Upper lobe of left lung (tissue), 6 donors: ENCODE measurements at regions not wholly inside any gene's neighbourhood (a gene's known extent, or its start where the extent isn't known, plus 50 kb on each side); places are given as distances from the start of the nearest gene placed in this dataset.

ENCODE experiments used
- ATAC-seq, 2 donors: fragments of 200-7000 bp; cut with Tn5 transposase; one replicate each; pipeline ENCODE4 v1.9.1; 2022; ENCODE audit warnings: mild to moderate bottlenecking in 2 of 2, moderate library complexity in 2 of 2; ENCODE audit not compliant: low FRiP score in 2 of 2
- DNase-seq, 2 donors: peaks; one replicate each; pipeline ENCODE4 v3.0.0-alpha.2; 2019 to 2020
- H3K27ac ChIP-seq, 4 donors: fragments of 200-600 bp; sonication (generic); one replicate each; pipeline ENCODE4 v1.5.1; 2016 to 2019
- H3K27me3 ChIP-seq, 4 donors: fragments of 200-600 bp; sonication (generic); one replicate each; pipeline ENCODE4 v1.5.1; 2017 to 2019
- H3K36me3 ChIP-seq, 4 donors: fragments of 200-600 bp; sonication (generic); one replicate each; pipeline ENCODE4 v1.5.1; 2016 to 2019
- H3K4me1 ChIP-seq, 4 donors: fragments of 200-600 bp; sonication (generic); one replicate each; pipeline ENCODE4 v1.5.1; 2018 to 2019
- H3K4me3 ChIP-seq, 4 donors: fragments of 200-600 bp; sonication (generic); one replicate each; pipeline ENCODE4 v1.5.1; 2017 to 2019; ENCODE audit warnings: mild to moderate bottlenecking in 2 of 4, moderate library complexity in 1 of 4
- H3K9me3 ChIP-seq, 4 donors: fragments of 200-600 bp; sonication (generic); one replicate each; pipeline ENCODE4 v1.5.1; 2018 to 2019
- EP300 ChIP-seq, 4 donors: sonication (generic); formaldehyde crosslinking; IDR thresholded peaks; one replicate each; pipeline ENCODE4 v1.5.1; 2017; ENCODE audit warnings: antibody characterized with exemption in 4 of 4, control low read depth in 2 of 4
- POLR2A ChIP-seq, 4 donors: fragments of 450-650 bp; IDR thresholded peaks; one replicate each; pipeline ENCODE4 v1.5.1; 2016 to 2017; ENCODE audit warnings: antibody characterized with exemption in 4 of 4, mild to moderate bottlenecking in 2 of 4
- POLR2AphosphoS5 ChIP-seq, 2 donors: sonication (generic); formaldehyde crosslinking; IDR thresholded peaks; one replicate each; pipeline ENCODE4 v1.5.1; 2017; ENCODE audit warnings: antibody characterized with exemption in 2 of 2
- WGBS, 2 donors: methylation state at CpG; one replicate each; pipeline ENCODE4 v1.1.5; 2017 to 2018; 5-methylcytosine and 5-hydroxymethylcytosine counted together
- TF ChIP-seq, protein P1 (sequence below), 6 experiments: fragments of 450-650 bp in 4 of 6; fragments of 200-600 bp in 2 of 6; sonication (generic) in 2 of 6; IDR thresholded peaks; one replicate each; pipeline ENCODE4 v1.5.1; 2016 to 2019; ENCODE audit warnings: antibody characterized with exemption in 6 of 6
- donor health status: DM: no; HTN: no; CAD: no; lungs with moderate emphysema.
- donor health status: DM: no; HTN: yes; CAD: no; lungs with severe emphysema.

DNA sequence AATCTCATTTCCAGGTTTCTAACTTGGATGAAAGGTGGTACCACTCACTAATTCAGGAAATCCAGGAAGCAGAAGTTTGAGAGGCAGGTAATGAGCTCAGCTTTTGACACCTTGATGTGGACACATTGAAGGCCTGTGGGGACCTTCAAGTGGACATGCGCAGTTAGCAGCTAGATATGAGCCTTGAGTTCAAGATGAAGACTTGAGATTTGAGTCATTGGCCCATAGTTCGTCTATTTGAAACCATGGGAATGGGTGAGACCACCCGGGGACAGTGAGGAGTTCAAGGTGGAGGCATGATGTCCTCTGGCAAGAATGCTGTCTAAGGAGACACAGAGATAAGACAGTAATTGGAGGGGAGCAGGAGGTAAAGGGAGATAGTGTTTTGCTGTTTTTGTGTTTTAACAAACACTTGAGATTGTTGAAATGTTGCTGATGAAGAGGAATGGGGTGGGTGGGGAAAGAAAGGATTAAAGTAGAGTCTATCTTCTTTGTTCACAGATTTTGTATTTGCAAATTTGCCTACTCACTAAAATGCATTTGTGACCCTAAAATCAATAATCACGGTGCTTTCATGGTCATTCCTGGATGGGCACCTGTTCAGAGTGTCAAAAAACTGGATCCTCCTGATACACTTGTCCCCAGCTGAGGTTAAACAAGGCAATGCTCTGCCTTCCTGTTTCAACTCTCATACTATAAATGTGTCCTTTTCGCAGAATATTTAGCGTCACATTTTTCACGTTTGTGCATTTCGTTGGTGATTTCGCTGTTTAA lies 69.5 kb upstream of the PLXNC1 start:
- no peaks in the 10 kb centered on the region for H3K36me3 ChIP-seq
- H3K4me3 ChIP-seq, result no peak overlapping the region
- no peak overlapping the region for H3K27ac ChIP-seq
- 88 to 91% methylated on average over 9 of the region's 9 CpGs for WGBS, 2 donors
- ATAC-seq, result no peak
- H3K9me3 ChIP-seq, result no peaks in the 10 kb centered on the region
- no peaks in the 10 kb centered on the region for H3K27me3 ChIP-seq
- no peak for DNase-seq
- peaks cover 3 to 12% (median 8%) of the 10 kb centered on the region in 4 donors for H3K4me1 ChIP-seq
- TF ChIP-seq POLR2AphosphoS5 (IDR thresholded peaks at IDR 0.05) (no peak), EP300 (IDR thresholded peaks at IDR 0.05) (no peak), POLR2A (IDR thresholded peaks at IDR 0.05) (no peak)
- TF ChIP-seq, protein P1, sequence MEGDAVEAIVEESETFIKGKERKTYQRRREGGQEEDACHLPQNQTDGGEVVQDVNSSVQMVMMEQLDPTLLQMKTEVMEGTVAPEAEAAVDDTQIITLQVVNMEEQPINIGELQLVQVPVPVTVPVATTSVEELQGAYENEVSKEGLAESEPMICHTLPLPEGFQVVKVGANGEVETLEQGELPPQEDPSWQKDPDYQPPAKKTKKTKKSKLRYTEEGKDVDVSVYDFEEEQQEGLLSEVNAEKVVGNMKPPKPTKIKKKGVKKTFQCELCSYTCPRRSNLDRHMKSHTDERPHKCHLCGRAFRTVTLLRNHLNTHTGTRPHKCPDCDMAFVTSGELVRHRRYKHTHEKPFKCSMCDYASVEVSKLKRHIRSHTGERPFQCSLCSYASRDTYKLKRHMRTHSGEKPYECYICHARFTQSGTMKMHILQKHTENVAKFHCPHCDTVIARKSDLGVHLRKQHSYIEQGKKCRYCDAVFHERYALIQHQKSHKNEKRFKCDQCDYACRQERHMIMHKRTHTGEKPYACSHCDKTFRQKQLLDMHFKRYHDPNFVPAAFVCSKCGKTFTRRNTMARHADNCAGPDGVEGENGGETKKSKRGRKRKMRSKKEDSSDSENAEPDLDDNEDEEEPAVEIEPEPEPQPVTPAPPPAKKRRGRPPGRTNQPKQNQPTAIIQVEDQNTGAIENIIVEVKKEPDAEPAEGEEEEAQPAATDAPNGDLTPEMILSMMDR (IDR thresholded peaks at IDR 0.05), result no peak

DNA sequence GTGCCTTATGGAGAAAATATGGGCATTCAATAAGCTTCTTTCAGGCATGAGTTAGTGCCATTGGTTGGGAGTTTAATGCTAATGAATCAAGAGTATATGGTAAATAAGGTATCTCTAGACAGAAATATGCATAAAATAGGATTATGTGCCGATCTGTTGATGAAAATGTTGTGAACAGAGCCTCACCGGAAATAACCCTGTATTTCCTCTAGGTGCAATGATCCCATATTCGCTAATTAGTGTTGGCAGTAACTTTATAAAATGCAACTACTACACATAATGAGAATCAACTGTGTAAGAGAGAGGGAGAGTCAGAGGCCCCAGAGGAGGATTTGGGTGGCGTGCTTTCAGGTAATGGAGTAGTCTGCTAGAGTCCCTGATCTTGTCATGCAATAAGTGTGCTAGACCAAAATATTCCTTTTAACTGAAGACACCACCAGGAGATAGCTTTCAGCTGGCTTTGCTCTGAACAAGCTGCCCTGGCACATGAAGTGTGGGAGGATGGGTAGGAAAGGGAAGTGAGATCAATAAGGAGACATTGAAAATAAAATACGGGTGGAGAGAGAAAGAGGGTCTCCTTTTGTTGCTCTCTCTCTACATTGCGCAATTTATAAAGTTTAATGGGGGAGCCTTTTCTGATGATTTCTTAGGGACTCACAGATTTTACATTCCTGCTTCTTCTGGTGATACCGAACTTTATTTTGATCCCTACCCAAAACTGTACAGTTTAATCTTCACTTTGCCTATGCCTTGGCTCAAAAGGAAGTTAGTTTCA lies 68.6 kb upstream of the PLXNC1 start:
- DNase-seq (no peak), ATAC-seq (no peak)
- no peak overlapping the region for H3K27ac ChIP-seq
- H3K36me3 ChIP-seq, result no peaks in the 10 kb centered on the region
- no peaks in the 10 kb centered on the region for H3K9me3 ChIP-seq
- H3K27me3 ChIP-seq, result no peaks in the 10 kb centered on the region
- no peak for TF ChIP-seq POLR2A (IDR thresholded peaks at IDR 0.05)
- TF ChIP-seq, protein P1 (IDR thresholded peaks at IDR 0.05), result no peak
- no peak overlapping the region for H3K4me3 ChIP-seq
- H3K4me1 ChIP-seq, result peaks cover 3 to 11% (median 8%) of the 10 kb centered on the region in 4 donors
- WGBS, 2 donors, result 82 to 83% methylated on average over 7 of the region's 7 CpGs

DNA sequence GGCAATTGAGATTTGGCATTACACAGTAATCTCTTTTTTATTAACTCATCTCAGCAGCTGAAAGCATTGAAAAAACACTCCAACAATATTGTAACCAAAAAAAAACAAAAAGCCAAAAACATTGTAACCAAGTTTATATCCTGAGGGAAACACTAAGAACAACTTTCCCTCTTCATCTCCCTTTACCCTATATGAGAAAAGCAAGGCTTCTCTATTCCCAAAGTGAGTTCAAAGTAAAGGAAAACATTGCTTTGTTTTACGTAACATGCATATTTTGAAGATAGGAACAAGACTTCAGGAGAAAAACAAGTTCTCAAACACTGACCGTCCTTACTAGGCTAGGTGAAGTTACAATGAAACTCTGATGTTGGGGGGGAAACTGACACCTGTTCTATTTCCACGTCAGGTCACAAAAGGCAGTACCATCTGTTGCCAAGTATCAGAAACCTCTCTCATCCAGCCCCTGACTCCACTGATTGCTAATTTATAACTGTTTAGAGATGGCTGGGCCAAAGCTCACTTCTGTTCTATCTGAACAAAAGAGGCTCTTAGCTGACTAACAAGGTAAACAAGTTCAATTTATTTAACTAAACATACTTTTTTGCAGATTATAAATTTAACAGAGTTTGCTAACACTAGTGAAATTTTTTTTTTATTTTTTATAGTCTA lies 67.9 kb upstream of the PLXNC1 start:
- H3K9me3 ChIP-seq, result no peaks in the 10 kb centered on the region
- no peak for ATAC-seq
- no peak for DNase-seq
- TF ChIP-seq POLR2A (IDR thresholded peaks at IDR 0.05) (no peak), POLR2AphosphoS5 (IDR thresholded peaks at IDR 0.05) (no peak), EP300 (IDR thresholded peaks at IDR 0.05) (no peak)
- TF ChIP-seq, protein P1 (IDR thresholded peaks at IDR 0.05), result no peak
- no peaks in the 10 kb centered on the region for H3K36me3 ChIP-seq
- no peak overlapping the region for H3K27ac ChIP-seq
- no peak overlapping the region for H3K4me3 ChIP-seq
- no peaks in the 10 kb centered on the region for H3K27me3 ChIP-seq
- 62 to 66% methylated on average over 3 of the region's 3 CpGs for WGBS, 2 donors
- peaks cover 2 to 4% (median 3%) of the 10 kb centered on the region in 4 donors for H3K4me1 ChIP-seq

DNA sequence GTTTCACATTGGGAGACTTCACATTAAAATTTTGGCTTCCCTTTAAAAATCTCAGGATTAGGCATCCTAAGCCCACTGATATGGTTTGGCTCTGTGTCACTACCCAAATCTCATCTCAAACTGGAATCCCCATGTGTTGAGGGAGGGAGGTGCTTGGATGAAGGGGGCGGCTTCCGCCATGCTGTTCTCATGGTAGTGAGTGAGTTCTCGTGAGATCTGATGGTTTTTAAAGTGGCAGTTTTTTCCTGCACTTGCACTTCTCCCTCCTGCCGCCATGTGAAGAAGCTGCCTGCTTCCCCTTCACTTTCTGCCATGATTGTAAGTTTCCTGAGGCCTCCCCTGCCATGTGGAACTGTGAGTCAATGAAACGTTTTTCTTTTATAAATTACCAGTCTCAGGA lies 65.7 kb upstream of the PLXNC1 start:
- WGBS, 2 donors, result 88 to 93% methylated on average over 5 of the region's 5 CpGs
- TF ChIP-seq POLR2A (IDR thresholded peaks at IDR 0.05) (no peak), POLR2AphosphoS5 (IDR thresholded peaks at IDR 0.05) (no peak), EP300 (IDR thresholded peaks at IDR 0.05) (no peak)
- TF ChIP-seq, protein P1 (IDR thresholded peaks at IDR 0.05), result no peak
- Histone ChIP-seq H3K27ac (no peak overlapping the region), H3K4me3 (no peak overlapping the region), H3K4me1 (no peaks in the 10 kb centered on the region), H3K36me3 (no peaks in the 10 kb centered on the region), H3K27me3 (no peaks in the 10 kb centered on the region), H3K9me3 (no peaks in the 10 kb centered on the region)
- no peak for DNase-seq
- ATAC-seq, result no peak
